ENCODE measurements at regions not wholly inside any gene's neighbourhood (a gene's known extent, or its start where the extent isn't known, plus 50 kb on each side); places are given as distances from the start of the nearest gene placed in this dataset.
"Not testable (repeated sequence)": the region's sequence is repeated elsewhere in the genome, so short reads cannot be mapped to it uniquely, and the experiment has no call there.

- not testable (repeated sequence) for DNase-seq
Observed at GRCh38 chrX:153266140-153266539, 55.4 kb downstream of the PNMA6F start.

GRCh38 chrX:153260468-153260867, 61.1 kb downstream of the PNMA6F start:
- not testable (repeated sequence) for DNase-seq

GRCh38 chrX:153253239-153253638, 68.3 kb downstream of the PNMA6F start:
- DNase-seq: not testable (repeated sequence)

GRCh38 chrX:153252378-153253129, 69.0 kb downstream of the PNMA6F start:
- DNase-seq: peak in 1 of 2 experiments; percentile 19

GRCh38 chrX:153251952-153252351, 69.6 kb downstream of the PNMA6F start:
- DNase-seq: not testable (repeated sequence)

- DNase-seq: not testable (repeated sequence)
Observed at GRCh38 chrX:153250762-153251161, 70.8 kb downstream of the PNMA6F start.

- no peak for DNase-seq
Observed at GRCh38 chrX:153245288-153245731, 66.2 kb downstream of the MAGEA1 start.

- DNase-seq: no peak
Observed at GRCh38 chrX:153244767-153245166, 65.7 kb downstream of the MAGEA1 start.

GRCh38 chrX:153238361-153238760, 59.3 kb downstream of the MAGEA1 start:
- no peak for DNase-seq

All from activated T-cell treated with anti-CD3 and anti-CD28 coated beads, Interleukin-2, amount 50 U/mL, for 48 hours (primary cell).